Ovary (tissue), 3 donors: ENCODE measurements at regions not wholly inside any gene's neighbourhood (a gene's known extent, or its start where the extent isn't known, plus 50 kb on each side); places are given as distances from the start of the nearest gene placed in this dataset.

ENCODE experiments used
- POLR2A ChIP-seq: fragments of 450-650 bp; IDR thresholded peaks from one replicate; pipeline ENCODE4 v1.6.1; 2017; ENCODE audit warnings: antibody characterized with exemption, mild to moderate bottlenecking, moderate library complexity
- TF ChIP-seq, protein P1 (sequence below), 3 donors: fragments of 450-650 bp in 2 of 3; fragments of 200-600 bp in 1 of 3; IDR thresholded peaks; one replicate each; pipeline versions ENCODE4 v1.5.1 to v1.8.0; 2016 to 2022; ENCODE audit warnings: antibody characterized with exemption in 3 of 3, mild to moderate bottlenecking in 1 of 3
- donor health status: DM: no; HTN: no; CAD: no.

DNA sequence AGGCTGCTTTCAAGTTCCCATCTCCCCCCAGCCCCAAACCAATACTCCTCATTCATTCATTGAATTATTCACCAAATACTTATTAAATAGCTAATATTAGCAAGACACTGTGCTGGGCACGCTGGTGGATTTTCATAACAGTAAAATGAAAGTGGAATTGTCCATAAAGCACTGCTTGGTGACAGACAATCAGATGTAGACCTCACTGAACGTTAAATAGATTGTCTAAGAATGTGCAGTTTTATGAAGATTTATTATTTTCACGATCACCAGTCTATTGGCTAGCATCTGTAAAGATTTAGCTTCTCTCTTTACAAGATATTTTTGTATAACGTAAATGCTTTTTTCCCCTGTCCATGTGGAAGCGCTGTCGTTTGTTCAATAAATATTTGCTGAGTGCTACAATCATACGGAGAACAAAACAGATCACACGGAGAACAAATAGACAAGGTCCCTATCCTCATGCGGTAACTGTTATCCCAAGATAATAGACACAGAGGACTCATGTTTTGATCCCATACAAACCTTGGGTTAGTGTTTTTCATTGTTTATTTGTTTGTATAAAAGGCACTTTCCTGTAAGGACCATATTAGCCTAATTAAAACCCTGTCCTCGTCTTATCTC is 397.6 kb downstream of the BCAT1 start:
- no peak for TF ChIP-seq POLR2A
- TF ChIP-seq, protein P1, sequence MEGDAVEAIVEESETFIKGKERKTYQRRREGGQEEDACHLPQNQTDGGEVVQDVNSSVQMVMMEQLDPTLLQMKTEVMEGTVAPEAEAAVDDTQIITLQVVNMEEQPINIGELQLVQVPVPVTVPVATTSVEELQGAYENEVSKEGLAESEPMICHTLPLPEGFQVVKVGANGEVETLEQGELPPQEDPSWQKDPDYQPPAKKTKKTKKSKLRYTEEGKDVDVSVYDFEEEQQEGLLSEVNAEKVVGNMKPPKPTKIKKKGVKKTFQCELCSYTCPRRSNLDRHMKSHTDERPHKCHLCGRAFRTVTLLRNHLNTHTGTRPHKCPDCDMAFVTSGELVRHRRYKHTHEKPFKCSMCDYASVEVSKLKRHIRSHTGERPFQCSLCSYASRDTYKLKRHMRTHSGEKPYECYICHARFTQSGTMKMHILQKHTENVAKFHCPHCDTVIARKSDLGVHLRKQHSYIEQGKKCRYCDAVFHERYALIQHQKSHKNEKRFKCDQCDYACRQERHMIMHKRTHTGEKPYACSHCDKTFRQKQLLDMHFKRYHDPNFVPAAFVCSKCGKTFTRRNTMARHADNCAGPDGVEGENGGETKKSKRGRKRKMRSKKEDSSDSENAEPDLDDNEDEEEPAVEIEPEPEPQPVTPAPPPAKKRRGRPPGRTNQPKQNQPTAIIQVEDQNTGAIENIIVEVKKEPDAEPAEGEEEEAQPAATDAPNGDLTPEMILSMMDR (IDR thresholded peaks at IDR 0.05), result no peak
